Osteoblast (primary cell): ENCODE measurements at regions not wholly inside any gene's neighbourhood (a gene's known extent, or its start where the extent isn't known, plus 50 kb on each side); places are given as distances from the start of the nearest gene placed in this dataset.
A peak's percentile ranks its signal among the peaks of the same experiment; 100 is the strongest.

Source experiments
- DNase-seq: peaks from one replicate; pipeline ENCODE4 v3.0.0; 2011; ENCODE audit warnings: low spot score, mixed read lengths; ENCODE audit not compliant: insufficient read length; ENCODE audit errors: missing footprints
- H2AFZ ChIP-seq: 2 replicates; pipeline ENCODE4 v1.6.0; 2011; ENCODE audit warnings: mild to moderate bottlenecking, low read length
- H3K27ac ChIP-seq: 2 replicates; pipeline ENCODE4 v1.5.1; 2011; ENCODE audit warnings: mild to moderate bottlenecking, low read depth, low read length, moderate library complexity
- H3K27me3 ChIP-seq: 2 replicates; pipeline ENCODE4 v1.6.0; 2012; ENCODE audit warnings: mild to moderate bottlenecking, control low read depth, inconsistent platforms, low read length, moderate library complexity; ENCODE audit not compliant: insufficient read depth
- H3K36me3 ChIP-seq: 2 replicates; pipeline ENCODE4 v1.5.1; 2011; ENCODE audit warnings: mild to moderate bottlenecking, low read length, control low read depth, moderate library complexity; ENCODE audit not compliant: insufficient read depth
- H3K4me1 ChIP-seq: 2 replicates; pipeline ENCODE4 v1.5.1; 2011; ENCODE audit warnings: mild to moderate bottlenecking, low read length, control low read depth, moderate library complexity; ENCODE audit not compliant: insufficient read depth
- H3K4me2 ChIP-seq: 2 replicates; pipeline ENCODE4 v1.6.0; 2011; ENCODE audit warnings: mild to moderate bottlenecking, low read length; ENCODE audit not compliant: insufficient read depth
- H3K4me3 ChIP-seq: fragments of 200-600 bp; sonication (generic); 3 replicates; pipeline ENCODE4 v1.5.1; 2012; ENCODE audit warnings: mild to moderate bottlenecking, low read length, inconsistent platforms; ENCODE audit not compliant: insufficient read depth
- H3K79me2 ChIP-seq: 2 replicates; pipeline ENCODE4 v1.6.0; 2012; ENCODE audit warnings: mild to moderate bottlenecking, low read length, control low read depth, inconsistent platforms; ENCODE audit not compliant: insufficient read depth
- H3K9me3 ChIP-seq: 2 replicates; pipeline ENCODE4 v1.5.1; 2011; ENCODE audit warnings: low read depth, low read length, control low read depth
- H4K20me1 ChIP-seq: 2 replicates; pipeline ENCODE4 v1.6.0; 2012; ENCODE audit warnings: mild to moderate bottlenecking, low read length, control low read depth; ENCODE audit not compliant: insufficient read depth
- TF ChIP-seq, protein P1 (sequence below): IDR thresholded peaks from 2 replicates; pipeline ENCODE4 v1.5.1; 2011; ENCODE audit warnings: mild to moderate bottlenecking, low read depth, low read length, moderate library complexity; ENCODE audit errors: extremely low read depth

DNA sequence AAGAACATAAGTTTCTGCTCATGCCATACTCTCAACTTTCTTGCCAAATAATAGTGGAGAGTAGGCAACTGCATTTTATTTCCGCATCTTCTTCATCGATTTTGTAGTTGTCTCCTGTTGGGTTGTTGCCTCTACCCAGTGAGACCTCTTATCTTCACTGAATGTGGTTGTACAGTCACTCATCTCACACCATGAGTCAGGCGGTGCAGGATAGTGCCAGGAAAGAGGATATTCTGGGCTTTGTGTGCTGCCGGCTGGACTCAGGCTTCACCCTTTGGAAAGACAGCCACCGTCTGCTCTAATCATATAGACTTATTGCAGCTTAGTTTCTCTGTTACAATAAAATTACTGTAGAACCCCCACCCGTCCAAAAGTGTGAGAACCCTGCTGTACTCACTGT lies 154.3 kb upstream of the USP24 start:
- no peak overlapping the region for H3K4me3 ChIP-seq
- H3K9me3 ChIP-seq, result no peaks in the 10 kb centered on the region
- no peaks in the 10 kb centered on the region for H3K79me2 ChIP-seq
- H4K20me1 ChIP-seq, result no peaks in the 10 kb centered on the region
- peaks cover 3% of the 10 kb centered on the region for H3K4me1 ChIP-seq
- DNase-seq, result no peak
- H2AFZ ChIP-seq, result no peak overlapping the region
- peak overlapping the region; percentile 1 for H3K4me2 ChIP-seq
- no peaks in the 10 kb centered on the region for H3K36me3 ChIP-seq
- TF ChIP-seq, protein P1, sequence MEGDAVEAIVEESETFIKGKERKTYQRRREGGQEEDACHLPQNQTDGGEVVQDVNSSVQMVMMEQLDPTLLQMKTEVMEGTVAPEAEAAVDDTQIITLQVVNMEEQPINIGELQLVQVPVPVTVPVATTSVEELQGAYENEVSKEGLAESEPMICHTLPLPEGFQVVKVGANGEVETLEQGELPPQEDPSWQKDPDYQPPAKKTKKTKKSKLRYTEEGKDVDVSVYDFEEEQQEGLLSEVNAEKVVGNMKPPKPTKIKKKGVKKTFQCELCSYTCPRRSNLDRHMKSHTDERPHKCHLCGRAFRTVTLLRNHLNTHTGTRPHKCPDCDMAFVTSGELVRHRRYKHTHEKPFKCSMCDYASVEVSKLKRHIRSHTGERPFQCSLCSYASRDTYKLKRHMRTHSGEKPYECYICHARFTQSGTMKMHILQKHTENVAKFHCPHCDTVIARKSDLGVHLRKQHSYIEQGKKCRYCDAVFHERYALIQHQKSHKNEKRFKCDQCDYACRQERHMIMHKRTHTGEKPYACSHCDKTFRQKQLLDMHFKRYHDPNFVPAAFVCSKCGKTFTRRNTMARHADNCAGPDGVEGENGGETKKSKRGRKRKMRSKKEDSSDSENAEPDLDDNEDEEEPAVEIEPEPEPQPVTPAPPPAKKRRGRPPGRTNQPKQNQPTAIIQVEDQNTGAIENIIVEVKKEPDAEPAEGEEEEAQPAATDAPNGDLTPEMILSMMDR, result no peak
- no peaks in the 10 kb centered on the region for H3K27me3 ChIP-seq
- H3K27ac ChIP-seq, result no peak overlapping the region

DNA sequence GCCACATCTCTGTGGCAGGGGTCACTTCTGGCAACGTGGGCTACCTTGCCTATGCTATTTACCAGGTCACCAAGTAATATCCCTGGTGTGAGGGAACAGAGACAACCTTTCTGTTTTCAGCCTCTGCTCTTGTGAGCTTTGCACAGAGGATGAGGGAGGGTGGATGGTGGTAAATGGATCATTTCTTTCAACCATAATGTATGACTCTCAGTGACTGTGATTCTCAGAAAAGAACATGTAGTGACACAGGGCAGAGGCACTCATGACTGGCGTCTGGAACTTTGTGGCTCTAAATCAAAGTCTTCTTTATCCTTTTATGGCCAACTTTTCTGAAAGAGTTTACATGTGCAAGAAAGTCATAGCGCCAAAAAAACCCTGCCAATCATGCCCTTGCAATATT lies 153.5 kb upstream of the USP24 start:
- no peak for DNase-seq
- no peak overlapping the region for H3K4me2 ChIP-seq
- no peak overlapping the region for H3K4me3 ChIP-seq
- H3K27me3 ChIP-seq, result no peaks in the 10 kb centered on the region
- peaks cover 3% of the 10 kb centered on the region for H3K4me1 ChIP-seq
- TF ChIP-seq, protein P1, result no peak
- H4K20me1 ChIP-seq, result no peaks in the 10 kb centered on the region
- no peaks in the 10 kb centered on the region for H3K9me3 ChIP-seq
- H3K79me2 ChIP-seq, result no peaks in the 10 kb centered on the region
- H3K36me3 ChIP-seq, result no peaks in the 10 kb centered on the region
- no peak overlapping the region for H3K27ac ChIP-seq
- H2AFZ ChIP-seq, result no peak overlapping the region

DNA sequence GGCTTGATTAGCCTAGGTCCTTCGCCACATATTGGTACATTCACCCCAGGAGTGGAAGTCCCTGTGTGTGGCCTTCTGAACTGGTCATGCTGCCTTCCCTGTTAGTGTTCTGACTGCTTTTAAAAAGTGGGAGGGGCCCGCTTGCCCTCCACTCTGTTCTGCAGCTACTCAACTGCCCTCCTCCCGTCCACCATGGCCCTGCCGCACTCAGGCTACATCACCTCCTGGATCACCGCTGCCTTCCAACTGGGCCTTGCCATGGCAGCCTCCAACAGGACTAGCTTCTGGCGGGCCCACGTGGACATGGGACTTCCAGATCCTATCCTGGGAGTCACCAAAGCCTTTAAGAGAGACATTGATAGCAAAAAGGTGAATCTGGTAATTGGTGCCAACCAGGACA lies 152.1 kb upstream of the USP24 start:
- Histone ChIP-seq H3K27ac (no peak overlapping the region), H2AFZ (no peak overlapping the region), H3K79me2 (no peaks in the 10 kb centered on the region), H3K4me3 (no peak overlapping the region), H3K4me2 (no peak overlapping the region), H3K9me3 (no peaks in the 10 kb centered on the region), H4K20me1 (no peaks in the 10 kb centered on the region), H3K27me3 (no peaks in the 10 kb centered on the region), H3K4me1 (peaks cover 10% of the 10 kb centered on the region), H3K36me3 (no peaks in the 10 kb centered on the region)
- DNase-seq, result no peak
- TF ChIP-seq, protein P1, result no peak

DNA sequence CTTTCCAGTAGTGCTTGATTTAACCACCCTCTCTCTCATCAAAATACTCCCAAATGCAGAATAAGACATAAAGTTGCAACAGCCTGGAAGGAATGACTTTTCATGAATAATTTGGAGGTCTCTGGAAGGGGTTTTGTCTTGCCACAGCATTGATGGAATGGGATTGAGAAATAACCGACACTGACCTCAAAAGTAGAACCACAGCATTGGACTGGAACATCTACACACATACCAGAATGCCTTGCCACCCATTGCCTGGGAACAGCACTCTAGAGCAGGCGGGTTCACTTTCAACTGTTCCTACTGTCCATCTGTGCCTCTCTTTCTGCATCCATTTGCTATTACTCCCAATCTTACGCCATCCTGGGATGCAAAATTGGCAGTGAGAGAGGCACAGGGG lies 149.1 kb upstream of the USP24 start:
- Histone ChIP-seq H3K4me2 (no peak overlapping the region), H3K27ac (no peak overlapping the region)

More for the DNA sequence above, 149.1 kb upstream of the USP24 start:
- H3K9me3 ChIP-seq, result no peaks in the 10 kb centered on the region
- no peaks in the 10 kb centered on the region for H3K27me3 ChIP-seq
- H3K4me3 ChIP-seq, result no peak overlapping the region
- H3K4me1 ChIP-seq, result peaks cover 9% of the 10 kb centered on the region
- no peaks in the 10 kb centered on the region for H3K36me3 ChIP-seq
- no peak overlapping the region for H2AFZ ChIP-seq
- H4K20me1 ChIP-seq, result no peaks in the 10 kb centered on the region
- H3K79me2 ChIP-seq, result no peaks in the 10 kb centered on the region
- TF ChIP-seq, protein P1, result no peak
- no peak for DNase-seq
